NCI-H2196 treated with DMSO at 0.1 percent for 48 hours (cell line): ENCODE measurements at regions not wholly inside any gene's neighbourhood (a gene's known extent, or its start where the extent isn't known, plus 50 kb on each side); places are given as distances from the start of the nearest gene placed in this dataset.
"Not testable (repeated sequence)": the region's sequence is repeated elsewhere in the genome, so short reads cannot be mapped to it uniquely, and the experiment has no call there.

Experiments used
- DNase-seq: peaks from one replicate; lab custom pipeline; 2025; ENCODE audit not compliant: unreplicated experiment; lab: John Stamatoyannopoulos, UW

GRCh38 chr1:60290393-60290792 is 216.8 kb upstream of the C1orf87 start:
- DNase-seq = no peak

GRCh38 chr1:60287536-60287935 is 214.0 kb upstream of the C1orf87 start:
- DNase-seq = no peak

- no peak for DNase-seq
These were observed 210.1 kb upstream of the C1orf87 start for GRCh38 chr1:60283690-60284089.

GRCh38 chr1:60281360-60281932 is 207.9 kb upstream of the C1orf87 start:
- DNase-seq = peak; percentile 62

- no peak for DNase-seq
These were observed 207.2 kb upstream of the C1orf87 start for GRCh38 chr1:60280819-60281218.

- no peak for DNase-seq
These were observed 206.7 kb upstream of the C1orf87 start for GRCh38 chr1:60280256-60280655.

GRCh38 chr1:60279798-60280197 is 206.2 kb upstream of the C1orf87 start:
- DNase-seq = no peak

- DNase-seq = no peak
These were observed 203.7 kb upstream of the C1orf87 start for GRCh38 chr1:60277269-60277668.

- no peak for DNase-seq
These were observed 201.1 kb upstream of the C1orf87 start for GRCh38 chr1:60274422-60275290.

GRCh38 chr1:60273185-60273584 is 199.6 kb upstream of the C1orf87 start:
- DNase-seq = no peak

- no peak for DNase-seq
These were observed 197.5 kb upstream of the C1orf87 start for GRCh38 chr1:60271041-60271440.

- DNase-seq = no peak
These were observed 194.9 kb upstream of the C1orf87 start for GRCh38 chr1:60268451-60268850.

GRCh38 chr1:60265560-60266535 is 192.3 kb upstream of the C1orf87 start:
- DNase-seq = no peak

GRCh38 chr1:60262701-60263100 is 189.1 kb upstream of the C1orf87 start:
- DNase-seq = no peak

GRCh38 chr1:60257531-60257930 is 184.0 kb upstream of the C1orf87 start:
- DNase-seq = no peak

- DNase-seq = no peak
These were observed 182.0 kb upstream of the C1orf87 start for GRCh38 chr1:60255565-60255964.

GRCh38 chr1:60251426-60251825 is 177.9 kb upstream of the C1orf87 start:
- DNase-seq = no peak

GRCh38 chr1:60247467-60247866 is 173.9 kb upstream of the C1orf87 start:
- DNase-seq = not testable (repeated sequence)

- DNase-seq = no peak
These were observed 171.8 kb upstream of the C1orf87 start for GRCh38 chr1:60245324-60245723.

GRCh38 chr1:60244906-60245305 is 171.3 kb upstream of the C1orf87 start:
- no peak for DNase-seq

GRCh38 chr1:60235275-60235674 is 161.7 kb upstream of the C1orf87 start:
- DNase-seq = no peak
